HL-60 (cell line): ENCODE measurements at regions not wholly inside any gene's neighbourhood (a gene's known extent, or its start where the extent isn't known, plus 50 kb on each side); places are given as distances from the start of the nearest gene placed in this dataset.

Experiments
- DNase-seq, 2 experiments: peaks; one replicate each; pipeline ENCODE4 v3.0.0-alpha.2; 2010 to 2020; ENCODE audit warnings: low read depth in 1 of 2, low spot score in 1 of 2
- H3K27ac ChIP-seq: fragments of 250-450 bp; sonication (Bioruptor Pico); replicated peaks from 2 replicates; pipeline ENCODE4 v1.5.1; 2020; ENCODE audit warnings: mild to moderate bottlenecking, moderate library complexity
- H3K27me3 ChIP-seq: fragments of 250-450 bp; sonication (Bioruptor Pico); 2 replicates; pipeline ENCODE4 v1.5.1; 2021; ENCODE audit warnings: mild to moderate bottlenecking, moderate library complexity; ENCODE audit not compliant: insufficient read depth, poor library complexity, severe bottlenecking
- H3K4me3 ChIP-seq: replicated peaks from 2 replicates; pipeline ENCODE4 v1.5.1; 2011; ENCODE audit warnings: mild to moderate bottlenecking, control low read depth, low read length; ENCODE audit not compliant: insufficient read depth
- GABPA ChIP-seq: IDR thresholded peaks from 2 replicates; pipeline ENCODE4 v1.6.1; 2012; ENCODE audit warnings: low read depth
- POLR2AphosphoS5 ChIP-seq: IDR thresholded peaks from 2 replicates; pipeline ENCODE4 v1.6.1; 2012; ENCODE audit warnings: low read depth
- SPI1 ChIP-seq: IDR thresholded peaks from 2 replicates; pipeline ENCODE4 v1.6.1; 2012; ENCODE audit warnings: low read depth, mild to moderate bottlenecking, borderline replicate concordance
- TF ChIP-seq, protein P1 (sequence below): IDR thresholded peaks from one replicate; pipeline ENCODE4 v1.5.1; 2011; ENCODE audit warnings: low read length, control low read depth, inconsistent platforms; ENCODE audit not compliant: insufficient read depth
- TF ChIP-seq, protein P2 (sequence below): IDR thresholded peaks from 2 replicates; pipeline ENCODE4 v1.6.1; 2012; ENCODE audit warnings: low read depth; ENCODE audit not compliant: insufficient replicate concordance

DNA sequence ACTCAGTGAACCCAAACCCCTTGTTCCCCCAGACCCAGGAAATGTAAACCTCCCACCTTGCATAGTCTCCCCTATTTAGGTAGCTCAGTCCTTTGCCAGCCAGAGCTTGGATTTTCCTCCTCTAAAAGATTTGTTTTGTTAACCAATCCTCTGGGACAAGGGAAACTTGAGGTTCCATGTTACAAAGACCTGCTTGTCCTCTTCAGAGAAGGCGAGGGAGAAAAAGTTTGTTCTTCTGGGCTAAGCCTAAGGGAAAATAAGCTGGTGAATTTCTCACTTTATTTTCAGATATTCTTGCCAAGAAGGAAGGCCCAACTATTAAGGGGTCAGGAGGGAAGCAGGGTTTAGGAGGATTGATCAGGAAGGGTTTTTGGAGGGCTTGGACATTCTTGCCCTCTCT lies 136.1 kb upstream of the PROK2 start:
- H3K27ac ChIP-seq, result no peak overlapping the region
- no peak for TF ChIP-seq POLR2AphosphoS5
- TF ChIP-seq GABPA, result no peak
- TF ChIP-seq SPI1, result no peak
- TF ChIP-seq, protein P1, sequence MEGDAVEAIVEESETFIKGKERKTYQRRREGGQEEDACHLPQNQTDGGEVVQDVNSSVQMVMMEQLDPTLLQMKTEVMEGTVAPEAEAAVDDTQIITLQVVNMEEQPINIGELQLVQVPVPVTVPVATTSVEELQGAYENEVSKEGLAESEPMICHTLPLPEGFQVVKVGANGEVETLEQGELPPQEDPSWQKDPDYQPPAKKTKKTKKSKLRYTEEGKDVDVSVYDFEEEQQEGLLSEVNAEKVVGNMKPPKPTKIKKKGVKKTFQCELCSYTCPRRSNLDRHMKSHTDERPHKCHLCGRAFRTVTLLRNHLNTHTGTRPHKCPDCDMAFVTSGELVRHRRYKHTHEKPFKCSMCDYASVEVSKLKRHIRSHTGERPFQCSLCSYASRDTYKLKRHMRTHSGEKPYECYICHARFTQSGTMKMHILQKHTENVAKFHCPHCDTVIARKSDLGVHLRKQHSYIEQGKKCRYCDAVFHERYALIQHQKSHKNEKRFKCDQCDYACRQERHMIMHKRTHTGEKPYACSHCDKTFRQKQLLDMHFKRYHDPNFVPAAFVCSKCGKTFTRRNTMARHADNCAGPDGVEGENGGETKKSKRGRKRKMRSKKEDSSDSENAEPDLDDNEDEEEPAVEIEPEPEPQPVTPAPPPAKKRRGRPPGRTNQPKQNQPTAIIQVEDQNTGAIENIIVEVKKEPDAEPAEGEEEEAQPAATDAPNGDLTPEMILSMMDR, result no peak
- TF ChIP-seq, protein P2, sequence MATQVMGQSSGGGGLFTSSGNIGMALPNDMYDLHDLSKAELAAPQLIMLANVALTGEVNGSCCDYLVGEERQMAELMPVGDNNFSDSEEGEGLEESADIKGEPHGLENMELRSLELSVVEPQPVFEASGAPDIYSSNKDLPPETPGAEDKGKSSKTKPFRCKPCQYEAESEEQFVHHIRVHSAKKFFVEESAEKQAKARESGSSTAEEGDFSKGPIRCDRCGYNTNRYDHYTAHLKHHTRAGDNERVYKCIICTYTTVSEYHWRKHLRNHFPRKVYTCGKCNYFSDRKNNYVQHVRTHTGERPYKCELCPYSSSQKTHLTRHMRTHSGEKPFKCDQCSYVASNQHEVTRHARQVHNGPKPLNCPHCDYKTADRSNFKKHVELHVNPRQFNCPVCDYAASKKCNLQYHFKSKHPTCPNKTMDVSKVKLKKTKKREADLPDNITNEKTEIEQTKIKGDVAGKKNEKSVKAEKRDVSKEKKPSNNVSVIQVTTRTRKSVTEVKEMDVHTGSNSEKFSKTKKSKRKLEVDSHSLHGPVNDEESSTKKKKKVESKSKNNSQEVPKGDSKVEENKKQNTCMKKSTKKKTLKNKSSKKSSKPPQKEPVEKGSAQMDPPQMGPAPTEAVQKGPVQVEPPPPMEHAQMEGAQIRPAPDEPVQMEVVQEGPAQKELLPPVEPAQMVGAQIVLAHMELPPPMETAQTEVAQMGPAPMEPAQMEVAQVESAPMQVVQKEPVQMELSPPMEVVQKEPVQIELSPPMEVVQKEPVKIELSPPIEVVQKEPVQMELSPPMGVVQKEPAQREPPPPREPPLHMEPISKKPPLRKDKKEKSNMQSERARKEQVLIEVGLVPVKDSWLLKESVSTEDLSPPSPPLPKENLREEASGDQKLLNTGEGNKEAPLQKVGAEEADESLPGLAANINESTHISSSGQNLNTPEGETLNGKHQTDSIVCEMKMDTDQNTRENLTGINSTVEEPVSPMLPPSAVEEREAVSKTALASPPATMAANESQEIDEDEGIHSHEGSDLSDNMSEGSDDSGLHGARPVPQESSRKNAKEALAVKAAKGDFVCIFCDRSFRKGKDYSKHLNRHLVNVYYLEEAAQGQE, result no peak
- H3K4me3 ChIP-seq, result no peak overlapping the region
- H3K27me3 ChIP-seq, result no peaks in the 10 kb centered on the region
- DNase-seq, result no peak

DNA sequence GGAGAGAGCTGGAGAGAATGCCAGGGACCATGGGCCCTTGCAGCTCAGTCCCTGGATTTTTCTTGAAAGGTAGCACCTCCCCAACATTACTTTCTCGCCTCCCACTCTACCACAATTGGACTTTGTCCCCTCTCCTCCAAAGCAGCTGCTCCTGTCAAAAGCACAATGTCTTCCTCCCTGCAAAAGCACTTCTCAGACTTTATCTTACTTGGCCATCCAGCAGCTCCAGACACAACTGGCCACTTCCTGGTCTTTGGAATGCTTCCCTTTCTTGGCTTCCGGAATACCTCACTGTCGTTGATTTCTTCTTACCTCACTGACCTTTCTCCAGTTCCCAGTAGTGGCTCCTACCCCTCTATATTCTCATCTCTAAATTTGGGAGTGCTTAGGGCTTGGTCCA lies 134.6 kb upstream of the PROK2 start:
- TF ChIP-seq, protein P1, result no peak
- TF ChIP-seq POLR2AphosphoS5 (no peak), GABPA (no peak), SPI1 (no peak)
- TF ChIP-seq, protein P2, result no peak
- H3K27me3 ChIP-seq, result no peaks in the 10 kb centered on the region
- H3K4me3 ChIP-seq, result no peak overlapping the region
- no peak for DNase-seq
- H3K27ac ChIP-seq, result no peak overlapping the region

DNA sequence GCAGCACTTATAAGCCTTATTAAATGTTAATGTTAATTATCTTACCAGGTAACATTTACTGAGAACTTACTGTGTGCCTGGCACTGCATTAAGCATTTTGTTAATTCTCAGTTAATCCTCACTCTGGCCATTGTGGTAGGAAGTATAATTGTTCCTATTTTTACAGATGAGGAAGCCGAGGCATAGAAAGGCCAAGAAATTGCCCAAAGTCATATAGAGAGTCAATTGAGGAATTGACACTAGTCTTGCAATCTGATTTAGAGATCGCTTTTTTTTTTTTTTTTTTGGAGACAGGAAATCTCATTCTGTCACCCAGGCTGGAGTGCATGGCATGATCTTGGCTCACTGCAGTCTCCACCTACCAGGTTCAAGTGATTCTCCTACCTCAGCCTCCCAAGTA lies 132.6 kb upstream of the PROK2 start:
- Histone ChIP-seq H3K27me3 (no peaks in the 10 kb centered on the region), H3K4me3 (no peak overlapping the region), H3K27ac (no peak overlapping the region)
- TF ChIP-seq, protein P2, result no peak
- TF ChIP-seq SPI1, result no peak
- TF ChIP-seq POLR2AphosphoS5, result no peak
- TF ChIP-seq, protein P1, result no peak
- no peak for TF ChIP-seq GABPA
- DNase-seq, result no peak
